Fibroblast of lung (primary cell): ENCODE measurements at regions not wholly inside any gene's neighbourhood (a gene's known extent, or its start where the extent isn't known, plus 50 kb on each side); places are given as distances from the start of the nearest gene placed in this dataset.

ENCODE experiments used
- CTCF ChIP-seq, 2 donors: IDR thresholded peaks in 1 of 2; conservative IDR thresholded peaks in 1 of 2; 1 replicate in 1 of 2; 2 replicates in 1 of 2; pipeline ENCODE4 v1.5.1; 2011 to 2012; ENCODE audit warnings: low read length in 2 of 2, control low read depth in 1 of 2, inconsistent platforms in 1 of 2, low read depth in 1 of 2, mild to moderate bottlenecking in 1 of 2
- EZH2 ChIP-seq: IDR thresholded peaks from 2 replicates; pipeline ENCODE4 v1.5.1; 2012; ENCODE audit warnings: low read length, control low read depth, mild to moderate bottlenecking; ENCODE audit errors: missing control alignments

GRCh38 chr1:70738624-70739023 is 309.0 kb downstream of the PTGER3 start:
- TF ChIP-seq CTCF (conservative IDR thresholded peaks at IDR 0.05 in 1 of 2, IDR thresholded peaks at IDR 0.05 in 1 of 2; ENCODE audit: low read depth in 1 of 2, low read length in 2 of 2) (no peak), EZH2 (no peak)
